ENCODE measurements at regions not wholly inside any gene's neighbourhood (a gene's known extent, or its start where the extent isn't known, plus 50 kb on each side); places are given as distances from the start of the nearest gene placed in this dataset.
"Not testable (repeated sequence)": the region's sequence is repeated elsewhere in the genome, so short reads cannot be mapped to it uniquely, and the experiment has no call there.

DNA sequence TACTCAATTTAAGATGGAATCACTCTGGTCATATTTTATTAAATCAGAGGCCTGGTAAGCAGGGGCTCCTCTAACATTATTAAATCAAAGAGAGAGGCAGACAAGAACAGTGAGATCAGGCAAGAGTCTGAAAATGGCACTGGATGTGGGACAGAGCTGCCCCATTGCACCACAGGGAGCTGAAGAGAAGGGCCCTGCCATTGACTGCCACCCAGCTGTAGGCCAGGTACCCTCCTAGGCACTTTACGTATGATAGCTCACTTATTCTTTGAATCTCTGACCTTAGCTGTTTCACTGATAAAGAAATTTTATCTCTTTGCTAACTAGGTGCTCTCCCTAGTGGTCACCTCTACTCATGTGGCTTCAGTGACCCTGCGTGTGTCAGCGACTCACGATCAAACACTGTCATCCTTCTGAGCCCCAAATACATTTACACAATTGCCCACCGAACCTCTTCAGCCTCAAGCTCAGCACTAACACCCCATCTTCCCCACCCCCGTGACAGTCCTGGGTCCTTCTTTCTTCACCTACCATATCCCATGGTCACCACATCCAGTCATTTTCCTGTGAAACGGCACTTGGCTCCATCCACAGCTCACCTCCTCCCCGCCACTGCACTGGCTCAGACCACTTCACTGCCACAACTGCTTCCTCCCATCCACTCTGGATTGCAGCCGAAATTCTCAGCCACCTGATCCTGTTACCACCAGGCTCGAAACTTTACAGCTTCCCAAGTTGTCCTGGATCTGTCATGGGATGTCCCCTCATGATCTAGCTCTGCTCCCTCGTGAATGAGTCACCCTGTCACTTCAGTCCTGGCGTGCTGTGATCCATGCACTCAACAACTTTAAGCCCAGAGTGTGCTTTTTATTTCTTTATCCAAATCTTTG, 97.3 kb upstream of the SYT6 start:
- DNase-seq (ENCODE audit: low read depth), result no peak
- H3K4me3 ChIP-seq (ENCODE audit: low read depth, low read length), result no peak overlapping the region
- TF ChIP-seq, protein P1, sequence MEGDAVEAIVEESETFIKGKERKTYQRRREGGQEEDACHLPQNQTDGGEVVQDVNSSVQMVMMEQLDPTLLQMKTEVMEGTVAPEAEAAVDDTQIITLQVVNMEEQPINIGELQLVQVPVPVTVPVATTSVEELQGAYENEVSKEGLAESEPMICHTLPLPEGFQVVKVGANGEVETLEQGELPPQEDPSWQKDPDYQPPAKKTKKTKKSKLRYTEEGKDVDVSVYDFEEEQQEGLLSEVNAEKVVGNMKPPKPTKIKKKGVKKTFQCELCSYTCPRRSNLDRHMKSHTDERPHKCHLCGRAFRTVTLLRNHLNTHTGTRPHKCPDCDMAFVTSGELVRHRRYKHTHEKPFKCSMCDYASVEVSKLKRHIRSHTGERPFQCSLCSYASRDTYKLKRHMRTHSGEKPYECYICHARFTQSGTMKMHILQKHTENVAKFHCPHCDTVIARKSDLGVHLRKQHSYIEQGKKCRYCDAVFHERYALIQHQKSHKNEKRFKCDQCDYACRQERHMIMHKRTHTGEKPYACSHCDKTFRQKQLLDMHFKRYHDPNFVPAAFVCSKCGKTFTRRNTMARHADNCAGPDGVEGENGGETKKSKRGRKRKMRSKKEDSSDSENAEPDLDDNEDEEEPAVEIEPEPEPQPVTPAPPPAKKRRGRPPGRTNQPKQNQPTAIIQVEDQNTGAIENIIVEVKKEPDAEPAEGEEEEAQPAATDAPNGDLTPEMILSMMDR (IDR thresholded peaks at IDR 0.05; ENCODE audit: insufficient read depth, low read depth, low read length), result no peak

GRCh38 chr1:114249691-114250090, 96.0 kb upstream of the SYT6 start:
- TF ChIP-seq, protein P1 (IDR thresholded peaks at IDR 0.05; ENCODE audit: insufficient read depth, low read depth, low read length), result no peak
- H3K4me3 ChIP-seq (ENCODE audit: low read depth, low read length), result no peak overlapping the region
- DNase-seq (ENCODE audit: low read depth), result no peak

DNA sequence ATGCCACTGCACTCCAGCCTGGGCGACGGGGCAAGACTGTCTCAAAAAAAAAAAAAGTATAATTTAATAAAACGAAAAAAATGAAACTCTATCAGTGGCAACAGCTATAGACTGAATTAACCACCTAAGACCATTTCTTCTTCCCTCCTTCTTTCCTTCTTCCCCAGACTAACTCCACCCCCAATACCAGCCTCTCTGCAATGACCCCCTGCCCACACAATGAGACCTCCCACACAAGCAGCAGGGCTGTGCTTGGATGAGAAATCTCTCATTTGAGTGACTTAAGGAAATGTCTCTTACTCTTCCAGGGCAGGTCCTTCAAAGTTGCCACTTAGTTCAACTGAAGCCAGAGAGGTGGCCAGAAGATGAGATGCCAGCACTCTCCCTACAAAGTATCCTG, 94.5 kb upstream of the SYT6 start:
- DNase-seq (ENCODE audit: low read depth), result no peak
- TF ChIP-seq, protein P1 (IDR thresholded peaks at IDR 0.05; ENCODE audit: insufficient read depth, low read depth, low read length), result no peak
- H3K4me3 ChIP-seq (ENCODE audit: low read depth, low read length), result no peak overlapping the region

DNA sequence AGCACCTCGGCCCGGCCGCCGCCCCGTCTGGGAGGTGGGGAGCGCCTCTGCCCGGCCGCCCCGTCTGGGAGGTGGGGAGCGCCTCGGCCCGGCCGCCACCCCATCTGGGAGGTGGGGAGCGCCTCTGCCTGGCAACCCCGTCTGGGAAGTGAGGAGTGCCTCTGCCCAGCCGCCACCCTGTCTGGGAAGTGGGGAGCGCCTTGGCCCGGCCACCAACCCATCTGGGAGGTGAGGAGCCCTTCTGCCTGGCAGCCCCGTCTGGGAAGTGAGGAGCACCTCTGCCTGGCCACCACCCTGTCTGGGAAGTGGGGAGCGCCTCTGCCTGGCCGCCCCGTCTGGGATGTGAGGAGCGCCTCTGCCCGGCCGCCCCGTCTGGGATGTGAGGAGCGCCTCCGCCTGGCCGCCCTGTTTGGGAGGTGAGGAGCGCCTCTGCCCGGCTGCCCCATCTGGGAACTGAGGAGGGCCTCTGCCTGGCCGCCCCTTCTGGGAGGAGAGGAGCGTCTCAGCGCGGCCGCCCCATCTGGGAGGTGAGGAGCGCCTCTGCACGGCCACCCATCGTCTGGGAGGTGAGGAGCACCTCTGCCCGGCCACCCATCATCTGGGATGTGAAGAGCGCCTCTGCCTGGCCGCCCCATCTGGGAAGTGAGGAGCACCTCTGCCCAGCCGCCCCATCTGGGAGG, 89.0 kb upstream of the SYT6 start:
- not testable (repeated sequence) for H3K4me3 ChIP-seq (ENCODE audit: low read depth, low read length); DNase-seq (ENCODE audit: low read depth)

GRCh38 chr1:114238053-114238452, 84.4 kb upstream of the SYT6 start:
- DNase-seq (ENCODE audit: low read depth), result no peak
- TF ChIP-seq, protein P1 (IDR thresholded peaks at IDR 0.05; ENCODE audit: insufficient read depth, low read depth, low read length), result no peak
- no peak overlapping the region for H3K4me3 ChIP-seq (ENCODE audit: low read depth, low read length)

DNA sequence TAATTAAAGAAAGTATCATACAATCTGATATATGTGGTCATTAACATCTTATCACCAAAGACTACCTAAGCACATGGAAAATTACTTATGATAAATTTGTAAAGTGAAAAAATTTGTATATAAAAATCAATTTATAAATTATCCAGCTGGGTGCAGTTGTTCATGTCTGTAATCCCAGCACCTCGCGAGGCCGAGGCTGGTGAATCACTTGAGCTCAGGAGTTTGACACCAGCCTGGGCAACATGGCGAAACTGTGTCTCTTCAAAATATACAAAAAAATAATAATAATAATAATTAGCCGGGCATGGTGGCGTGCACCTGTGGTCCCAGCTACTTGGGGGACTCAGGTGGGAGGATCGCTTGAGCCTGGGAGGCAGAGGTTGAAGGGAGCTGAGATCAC, 82.8 kb upstream of the SYT6 start:
- TF ChIP-seq, protein P1 (IDR thresholded peaks at IDR 0.05; ENCODE audit: insufficient read depth, low read depth, low read length), result no peak
- no peak for DNase-seq (ENCODE audit: low read depth)
- no peak overlapping the region for H3K4me3 ChIP-seq (ENCODE audit: low read depth, low read length)

- no peak overlapping the region for H3K4me3 ChIP-seq (ENCODE audit: low read depth, low read length)
- DNase-seq (ENCODE audit: low read depth), result no peak
- TF ChIP-seq, protein P1 (IDR thresholded peaks at IDR 0.05; ENCODE audit: insufficient read depth, low read depth, low read length), result no peak
Observed at GRCh38 chr1:114235960-114236359, 82.3 kb upstream of the SYT6 start.

Data from fibroblast of villous mesenchyme (primary cell).